ENCODE measurements at regions not wholly inside any gene's neighbourhood (a gene's known extent, or its start where the extent isn't known, plus 50 kb on each side); places are given as distances from the start of the nearest gene placed in this dataset.

- Histone ChIP-seq H3K23ac (ENCODE audit: low read depth, low read length) (peak overlapping the region; percentile 14), H3K4me2 (ENCODE audit: low read depth, low read length) (peak overlapping the region; percentile 14), H2BK5ac (ENCODE audit: low read depth, low read length, poor library complexity, severe bottlenecking) (no peak overlapping the region), H3K27ac (ENCODE audit: insufficient read depth, low read length) (peak overlapping the region; percentile 36; the same call in 1 of the 2 replicates), H3K4ac (ENCODE audit: low read depth, low read length) (peak overlapping the region; percentile 67), H3K36me3 (ENCODE audit: control insufficient read depth, insufficient read depth, low read length) (no peaks in the 10 kb centered on the region), H3K56ac (ENCODE audit: extremely low read depth, insufficient read depth, low read length) (peak overlapping the region; percentile 50; the same call in 1 of the 2 replicates), H3K9me1 (ENCODE audit: insufficient read depth, low read length) (peaks cover 8% of the 10 kb centered on the region; the same call in 1 of the 2 replicates), H2AK5ac (ENCODE audit: low read depth, low read length) (no peak overlapping the region), H3K27me3 (ENCODE audit: control insufficient read depth, insufficient read depth, low read length) (no peaks in the 10 kb centered on the region), H3K79me1 (ENCODE audit: low read depth in 1 of 2, low read length in 2 of 2) (no peaks in the 10 kb centered on the region), H3K9me3 (ENCODE audit: control insufficient read depth, insufficient read depth, low read length) (no peaks in the 10 kb centered on the region; the same call in 1 of the 2 replicates), H2BK20ac (ENCODE audit: low read depth, low read length) (peak overlapping the region; percentile 67), H3K4me3 (ENCODE audit: insufficient read depth, low read depth, low read length) (no peak overlapping the region), H2AK9ac (replicated peaks; ENCODE audit: low read depth, low read length, poor library complexity) (peak overlapping the region; percentile 19), H3K18ac (ENCODE audit: low read depth, low read length) (peak overlapping the region; percentile 3; the same call in 1 of the 2 replicates), H4K91ac (ENCODE audit: insufficient read depth, low read depth, low read length) (peak overlapping the region; percentile 58), H4K8ac (ENCODE audit: low read depth in 2 of 2, low read length in 2 of 2) (peak overlapping the region; percentile 14 to 58; a peak in 3 of 4 replicates), H3K4me1 (ENCODE audit: control insufficient read depth, insufficient read depth, low read length) (peaks cover 14% of the 10 kb centered on the region), H2BK120ac (ENCODE audit: low read depth, low read length) (peak overlapping the region; percentile 78), H4K20me1 (ENCODE audit: insufficient read depth, low read length) (no peaks in the 10 kb centered on the region), H3K9ac (ENCODE audit: low read depth, low read length) (peak overlapping the region; percentile 0; the same call in 1 of the 2 replicates), H2AFZ (replicated peaks; ENCODE audit: low read length, poor library complexity) (peak overlapping the region; percentile 81), H2BK15ac (ENCODE audit: low read depth, low read length) (peak overlapping the region; percentile 3; the same call in 1 of the 3 replicates), H3K14ac (replicated peaks; ENCODE audit: low read depth, low read length) (no peak overlapping the region; the same call in none of the 2 replicates), H4K5ac (ENCODE audit: low read depth, low read length) (no peak overlapping the region; the same call in 1 of the 2 replicates)
- DNase-seq: peak; percentile 73
- ChIA-PET CTCF (no interaction called here), POLR2A (ENCODE audit: unreplicated experiment) (no interaction called here)
- in situ Hi-C loops (cut with MboI; ENCODE audit: low sequenced_read_pairs) (no loop called here), dilution Hi-C loops (cut with HindIII; ENCODE audit: low sequenced_read_pairs, unreplicated experiment) (no loop called here), intact Hi-C loops (cut with micrococcal nuclease) (no loop called here)
- WGBS, 2 experiments (ENCODE audit: extremely low coverage in 2 of 2, insufficient read length in 1 of 2): 4% methylated on average over 6 of the region's 10 CpGs; no CpG with 5 or more reads in 1 of the 2 experiments
- peak; percentile 78 for ATAC-seq (ENCODE audit: low read depth)
- TF ChIP-seq CTCF (conservative IDR thresholded peaks at IDR 0.05; ENCODE audit: low read depth, low read length): no peak
- peak; percentile 39; the same call in 1 of the 2 replicates for TF ChIP-seq MAZ (IDR thresholded peaks at IDR 0.05; ENCODE audit: borderline replicate concordance, low read depth, low read length)
- no peak for TF ChIP-seq BHLHE40 (IDR thresholded peaks at IDR 0.05; ENCODE audit: low read depth, low read length)
- TF ChIP-seq FOS (IDR thresholded peaks at IDR 0.05; ENCODE audit: low read depth, low read length): 0 out of 2 replicates have a peak, but pooled peaks have one; percentile 4
- BruUV-seq (replicated peaks): no TSS peak
Observed at GRCh38 chr16:66250686-66251431, 115.6 kb upstream of the CDH5 start.
